ENCODE measurements at regions not wholly inside any gene's neighbourhood (a gene's known extent, or its start where the extent isn't known, plus 50 kb on each side); places are given as distances from the start of the nearest gene placed in this dataset.

GRCh38 chr1:95551201-95551600, 317.2 kb downstream of the RWDD3 start:
- H3K79me2 ChIP-seq (ENCODE audit: control insufficient read depth, insufficient read depth, low read length) = no peaks in the 10 kb centered on the region
- H3K4me1 ChIP-seq (ENCODE audit: control insufficient read depth, extremely low read depth, insufficient read depth, low read length) = no peaks in the 10 kb centered on the region
- H3K4me3 ChIP-seq (replicated peaks in 1 of 3; ENCODE audit: insufficient read depth in 1 of 3, low read depth in 1 of 3, low read length in 3 of 3) = no peak overlapping the region
- BruUV-seq (replicated peaks) = no TSS peak
- no peak overlapping the region for H2AFZ ChIP-seq (ENCODE audit: low read depth, low read length)
- dilution Hi-C loops (cut with MboI; ENCODE audit: extremely low pct_ligation_motif_present, low sequenced_read_pairs) (no loop called here), intact Hi-C loops (cut with micrococcal nuclease) (no loop called here)
- H3K36me3 ChIP-seq (ENCODE audit: control insufficient read depth in 2 of 2, extremely low read depth in 1 of 2, insufficient read depth in 2 of 2, low read length in 2 of 2) = no peaks in the 10 kb centered on the region
- POLR2A ChIA-PET = no interaction called here
- no peaks in the 10 kb centered on the region for H4K20me1 ChIP-seq (replicated peaks; ENCODE audit: control insufficient read depth, extremely low read depth, insufficient read depth, low read length)
- CTCF ChIA-PET = no interaction called here
- no peak overlapping the region for H3K4me2 ChIP-seq (ENCODE audit: insufficient read depth, low read length)
- no peak overlapping the region for H3K9ac ChIP-seq (replicated peaks; ENCODE audit: extremely low read depth, insufficient read depth, low read length)
- no peaks in the 10 kb centered on the region for H3K27me3 ChIP-seq (ENCODE audit: control insufficient read depth in 2 of 2, insufficient read depth in 2 of 2, low read length in 2 of 2)
- FAIRE-seq (no peak), DNase-seq (ENCODE audit: low read depth, low spot score) (no peak)
- TF ChIP-seq FOS (IDR thresholded peaks at IDR 0.05; ENCODE audit: borderline replicate concordance, insufficient read depth, low read length) = no peak
- TF ChIP-seq GATA2 (IDR thresholded peaks at IDR 0.05; ENCODE audit: insufficient read depth, insufficient read length, low read depth, low read length) = no peak
- no peak for TF ChIP-seq POLR2AphosphoS5 (IDR thresholded peaks at IDR 0.05; ENCODE audit: insufficient read depth, low read depth, low read length)
- TF ChIP-seq MYC (IDR thresholded peaks at IDR 0.05; ENCODE audit: low read depth, low read length) = no peak
- TF ChIP-seq MAX (IDR thresholded peaks at IDR 0.05; ENCODE audit: insufficient read depth, insufficient read length) = no peak
- TF ChIP-seq POLR2A (IDR thresholded peaks at IDR 0.05; ENCODE audit: low read depth, low read length) = no peak
- TF ChIP-seq JUN (IDR thresholded peaks at IDR 0.05; ENCODE audit: borderline replicate concordance, insufficient read depth, insufficient read length, low read depth) = no peak
- TF ChIP-seq EZH2 (IDR thresholded peaks at IDR 0.05; ENCODE audit: borderline replicate concordance, low read depth, low read length, severe bottlenecking) = no peak
- no peak for TF ChIP-seq CTCF (IDR thresholded peaks at IDR 0.05; ENCODE audit: extremely low read depth in 1 of 2, insufficient read depth in 1 of 2, low read depth in 1 of 2, low read length in 2 of 2)
- no peaks in the 10 kb centered on the region for H3K9me1 ChIP-seq (replicated peaks; ENCODE audit: control insufficient read depth, extremely low read depth, insufficient read depth, low read length)
- no peaks in the 10 kb centered on the region for H3K9me3 ChIP-seq (replicated peaks; ENCODE audit: control insufficient read depth, insufficient read depth, low read length)
- H3K27ac ChIP-seq (ENCODE audit: insufficient read depth, low read depth, low read length) = no peak overlapping the region

Data from endothelial cell of umbilical vein (primary cell).